ENCODE measurements at regions not wholly inside any gene's neighbourhood (a gene's known extent, or its start where the extent isn't known, plus 50 kb on each side); places are given as distances from the start of the nearest gene placed in this dataset.
"Not testable (repeated sequence)": the region's sequence is repeated elsewhere in the genome, so short reads cannot be mapped to it uniquely, and the experiment has no call there.

- DNase-seq (ENCODE audit: extremely low spot score) = no peak
- intact Hi-C loops (cut with DNase I) = no loop called here
- 27% methylated on average over 1 of the region's 1 CpG for WGBS
- no peak overlapping the region for H3K27ac ChIP-seq (replicated peaks in 1 of 4)
- no peaks in the 10 kb centered on the region for H3K27me3 ChIP-seq
- no peaks in the 10 kb centered on the region for H3K36me3 ChIP-seq
- H3K4me1 ChIP-seq = peaks cover 10 to 14% (median 11%) of the 10 kb centered on the region in 4 donors
- no peaks in the 10 kb centered on the region for H3K9me3 ChIP-seq
- H3K4me3 ChIP-seq = no peak overlapping the region
- TF ChIP-seq POLR2AphosphoS5 (IDR thresholded peaks at IDR 0.05) = no peak
- no peak for TF ChIP-seq CTCF (IDR thresholded peaks at IDR 0.05)
- no peak for TF ChIP-seq POLR2A (IDR thresholded peaks at IDR 0.05; ENCODE audit: low read depth)
- no peak for TF ChIP-seq EP300 (IDR thresholded peaks at IDR 0.05)
These were observed 234.9 kb upstream of the TARS1 start for GRCh38 chr5:33205727-33206410.

GRCh38 chr5:33206962-33207506 lies 233.7 kb upstream of the TARS1 start:
- no peaks in the 10 kb centered on the region for H3K27me3 ChIP-seq
- intact Hi-C loops (cut with DNase I) = no loop called here
- DNase-seq (ENCODE audit: extremely low spot score) = no peak
- no peaks in the 10 kb centered on the region for H3K36me3 ChIP-seq
- H3K4me3 ChIP-seq = no peak overlapping the region
- 95% methylated on average over 3 of the region's 3 CpGs for WGBS
- H3K4me1 ChIP-seq = peaks cover 10 to 14% (median 11%) of the 10 kb centered on the region in 4 donors
- TF ChIP-seq EP300 (IDR thresholded peaks at IDR 0.05) (no peak), CTCF (IDR thresholded peaks at IDR 0.05) (no peak)
- no peak overlapping the region for H3K27ac ChIP-seq (replicated peaks in 1 of 4)
- H3K9me3 ChIP-seq = no peaks in the 10 kb centered on the region

GRCh38 chr5:33209252-33209651 lies 231.5 kb upstream of the TARS1 start:
- intact Hi-C loops (cut with DNase I) = no loop called here
- Histone ChIP-seq H3K9me3 (no peaks in the 10 kb centered on the region), H3K4me3 (no peak overlapping the region), H3K4me1 (peaks cover 10 to 14% (median 11%) of the 10 kb centered on the region in 4 donors), H3K27me3 (no peaks in the 10 kb centered on the region), H3K36me3 (no peaks in the 10 kb centered on the region), H3K27ac (replicated peaks in 1 of 4) (no peak overlapping the region)
- WGBS = 86% methylated on average over 9 of the region's 9 CpGs
- no peak for TF ChIP-seq CTCF (IDR thresholded peaks at IDR 0.05)
- no peak for TF ChIP-seq POLR2A (IDR thresholded peaks at IDR 0.05; ENCODE audit: low read depth)
- TF ChIP-seq POLR2AphosphoS5 (IDR thresholded peaks at IDR 0.05) = no peak
- no peak for TF ChIP-seq EP300 (IDR thresholded peaks at IDR 0.05)
- no peak for DNase-seq (ENCODE audit: extremely low spot score)

- H3K27ac ChIP-seq (replicated peaks in 1 of 4); H3K4me3 ChIP-seq; H3K9me3 ChIP-seq; intact Hi-C loops (cut with DNase I); H3K27me3 ChIP-seq; DNase-seq (ENCODE audit: extremely low spot score); H3K36me3 ChIP-seq: not testable (repeated sequence)
- H3K4me1 ChIP-seq = peaks cover 10 to 14% (median 11%) of the 10 kb centered on the region in 4 donors
These were observed 230.5 kb upstream of the TARS1 start for GRCh38 chr5:33210221-33210620.

- Histone ChIP-seq H3K4me1 (peaks cover 2 to 7% (median 5%) of the 10 kb centered on the region in 4 donors), H3K27me3 (no peaks in the 10 kb centered on the region), H3K36me3 (no peaks in the 10 kb centered on the region), H3K27ac (replicated peaks in 1 of 4) (no peak overlapping the region), H3K4me3 (no peak overlapping the region), H3K9me3 (no peaks in the 10 kb centered on the region)
- no peak for TF ChIP-seq POLR2A (IDR thresholded peaks at IDR 0.05; ENCODE audit: low read depth)
- TF ChIP-seq CTCF (IDR thresholded peaks at IDR 0.05) = no peak
- no peak for TF ChIP-seq EP300 (IDR thresholded peaks at IDR 0.05)
- DNase-seq (ENCODE audit: extremely low spot score) = no peak
- 91% methylated on average over 5 of the region's 5 CpGs for WGBS
- intact Hi-C loops (cut with DNase I) = no loop called here
These were observed 229.8 kb upstream of the TARS1 start for GRCh38 chr5:33210978-33211377.

Data from esophagus muscularis mucosa (tissue), 4 donors.